Islet precursor cell (in vitro differentiated cells): ENCODE measurements at regions not wholly inside any gene's neighbourhood (a gene's known extent, or its start where the extent isn't known, plus 50 kb on each side); places are given as distances from the start of the nearest gene placed in this dataset.
"Not testable (repeated sequence)": the region's sequence is repeated elsewhere in the genome, so short reads cannot be mapped to it uniquely, and the experiment has no call there.

Experiments
- DNase-seq: peaks from one replicate; pipeline ENCODE4 v3.0.0-alpha.2; 2018

DNA sequence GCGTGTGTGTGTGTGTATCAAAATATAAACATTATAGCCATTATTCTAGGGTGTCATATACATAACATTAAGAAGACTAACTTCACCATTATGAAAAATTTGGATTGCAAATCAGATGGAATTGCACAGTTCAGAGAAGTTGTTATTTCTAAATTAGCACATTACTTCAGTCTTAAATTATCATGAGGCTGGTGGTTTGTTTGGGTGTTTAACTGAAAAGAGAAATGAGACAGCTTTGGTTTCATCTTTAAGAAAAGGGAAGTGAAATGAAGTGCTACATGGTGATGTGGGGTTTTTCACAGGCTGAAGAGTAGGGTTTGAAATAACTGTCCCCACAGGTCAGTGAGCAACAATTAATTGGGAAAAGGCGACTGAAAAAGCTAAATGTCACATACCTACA lies 161.2 kb upstream of the XIRP2 start:
- DNase-seq, result no peak

DNA sequence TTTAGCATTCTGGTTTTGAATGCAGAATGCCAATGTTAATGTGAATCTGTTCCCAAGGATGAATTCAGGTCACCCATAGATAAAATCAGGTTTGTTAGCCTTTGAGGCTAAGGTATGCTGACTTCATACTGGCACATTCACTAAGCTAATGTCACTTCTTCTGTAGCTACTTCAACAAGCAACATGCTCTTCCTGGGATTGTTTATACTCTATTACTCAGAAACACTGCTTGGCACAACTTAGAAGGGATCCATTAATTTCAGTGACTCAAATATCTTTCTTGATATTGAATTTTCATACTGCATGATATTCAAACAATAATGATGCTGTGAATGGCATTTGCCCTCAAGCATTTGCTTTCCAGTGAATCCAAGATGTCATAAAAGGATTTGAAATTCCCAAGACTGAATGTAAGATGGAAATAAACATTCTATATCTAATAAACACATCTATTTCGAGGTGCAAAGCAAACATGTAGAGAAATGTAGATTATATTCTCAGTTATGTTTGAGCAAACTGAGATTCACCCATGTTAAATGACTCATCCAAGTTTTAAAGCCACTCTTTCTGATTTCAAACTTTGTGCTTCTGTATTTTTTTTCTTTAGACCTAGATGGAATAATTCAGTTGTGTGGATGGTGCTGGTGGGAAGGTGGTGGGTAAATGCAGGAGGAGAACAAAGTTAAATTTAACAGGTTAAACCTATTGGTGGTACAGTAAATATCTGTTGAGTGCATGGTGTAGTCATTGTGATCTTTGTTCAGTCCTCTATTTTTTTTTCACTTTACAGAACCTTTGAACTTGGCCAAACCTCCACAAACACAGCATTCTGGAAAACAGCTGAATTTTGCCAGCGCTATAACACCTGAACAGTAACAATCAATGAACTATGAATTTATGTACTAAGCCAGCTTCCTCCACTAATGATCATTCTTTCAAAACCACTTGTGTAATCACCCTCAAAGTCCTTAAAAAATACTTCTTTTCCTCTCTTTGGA lies 162.1 kb upstream of the XIRP2 start:
- no peak for DNase-seq

DNA sequence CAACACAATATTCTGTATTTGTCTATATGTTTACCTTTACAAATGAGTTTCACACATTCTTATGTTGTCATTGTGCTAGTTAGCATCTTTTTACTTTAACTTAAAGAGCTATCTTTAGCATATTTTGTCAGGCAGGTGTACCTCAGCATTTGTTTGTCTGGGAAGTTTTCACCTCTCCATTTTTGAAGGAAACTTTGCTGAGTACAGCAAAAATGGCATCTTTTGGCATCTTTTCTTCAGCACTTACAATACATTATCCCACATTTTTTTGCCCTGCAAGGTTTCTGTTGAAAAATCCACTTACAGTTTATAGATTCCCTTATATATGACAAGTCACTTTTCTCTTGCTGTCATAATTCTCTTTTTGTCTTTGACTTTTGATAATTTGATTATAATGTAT lies 171.3 kb upstream of the XIRP2 start:
- no peak for DNase-seq

DNA sequence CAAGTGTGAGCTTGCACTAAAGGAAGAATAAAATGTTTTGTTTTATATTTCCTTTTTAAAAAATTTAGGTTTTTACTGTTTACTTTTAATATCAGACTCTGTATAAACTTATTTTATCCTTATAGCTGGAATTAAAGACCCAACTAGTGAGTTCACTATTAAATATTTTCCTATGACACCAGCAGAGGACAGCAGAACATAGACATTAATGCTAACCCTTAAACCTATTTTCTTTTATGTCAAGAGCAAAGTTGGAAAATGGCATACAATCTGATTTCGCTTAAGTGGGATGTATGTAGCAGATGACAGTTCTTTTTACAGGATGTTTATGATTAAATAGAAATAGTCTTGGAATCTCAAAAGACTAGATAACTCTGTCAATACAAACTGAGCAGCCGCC lies 188.2 kb upstream of the XIRP2 start:
- no peak for DNase-seq

DNA sequence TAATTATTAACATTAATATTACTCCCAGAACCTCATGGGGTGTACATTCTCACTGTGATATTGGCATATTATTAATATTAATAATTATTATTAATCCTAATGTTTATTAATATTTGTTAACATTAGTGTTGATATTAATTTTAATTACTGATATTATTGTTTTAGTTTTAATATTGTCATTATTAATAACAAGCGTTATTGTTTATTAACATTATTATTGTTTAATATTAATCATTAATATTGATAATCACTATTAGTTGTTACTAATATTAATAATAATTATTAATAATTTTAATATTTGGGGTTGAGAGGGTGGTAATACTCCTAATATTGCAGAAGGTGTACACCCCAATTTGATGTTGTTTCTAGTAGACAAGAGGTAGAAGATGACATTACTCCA lies 193.1 kb upstream of the XIRP2 start:
- no peak for DNase-seq

DNA sequence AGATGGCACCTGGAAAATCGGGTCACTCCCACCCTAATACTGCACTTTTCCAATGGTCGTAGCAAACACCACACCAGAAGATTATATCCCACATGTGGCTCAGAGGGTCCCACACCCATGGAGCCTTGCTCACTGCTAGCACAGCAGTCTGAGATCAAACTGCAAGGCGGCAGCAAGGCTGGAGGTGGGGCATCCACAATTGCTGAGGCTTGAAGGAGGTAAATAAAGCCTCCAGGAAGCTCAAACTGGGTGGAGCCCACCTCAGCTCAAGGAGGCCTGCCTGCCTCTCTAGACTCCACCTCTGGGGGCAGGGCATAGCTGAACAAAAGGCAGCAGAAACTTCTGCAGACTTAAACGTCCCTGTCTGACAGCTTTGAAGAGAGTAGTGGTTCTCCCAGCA lies 192.0 kb upstream of the SCN7A start:
- DNase-seq, result not testable (repeated sequence)

DNA sequence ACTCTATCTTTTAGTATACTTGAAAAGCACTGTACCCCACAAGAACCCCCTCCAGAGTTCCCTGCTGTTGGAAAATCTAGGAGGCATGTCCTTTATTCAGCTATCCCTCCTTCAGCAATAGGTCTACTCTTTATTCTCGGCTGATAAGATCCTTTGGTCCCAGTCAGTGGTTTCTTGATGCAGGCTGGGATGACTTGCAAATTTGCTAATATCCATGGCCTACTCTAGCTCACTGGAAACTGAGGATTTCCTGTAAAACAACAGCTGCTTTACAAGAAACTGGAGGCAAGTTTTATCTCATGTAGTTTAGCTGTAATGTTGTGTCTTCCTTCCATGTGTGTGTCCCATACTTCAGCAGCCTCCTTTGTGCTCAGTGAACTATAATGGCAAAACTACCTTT lies 183.9 kb upstream of the SCN7A start:
- DNase-seq, result no peak

DNA sequence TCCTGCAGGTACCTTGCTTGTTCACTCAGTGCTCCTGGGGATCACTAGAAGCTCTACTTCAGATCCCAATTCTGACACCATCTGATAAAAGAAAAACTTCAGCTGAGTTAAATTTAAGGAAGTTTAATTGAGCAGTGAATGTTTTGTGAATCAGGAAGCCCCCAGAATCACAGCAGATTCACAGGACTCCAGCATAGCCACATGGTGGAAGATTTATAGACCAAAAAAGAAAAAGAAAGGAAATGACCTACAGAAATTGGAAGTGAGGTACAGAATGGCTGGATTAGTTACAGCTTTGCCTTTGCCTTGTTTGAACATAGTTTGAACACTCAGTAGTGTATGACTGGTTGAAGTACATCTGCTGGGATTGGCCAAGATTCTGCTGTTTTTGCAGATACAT lies 182.7 kb upstream of the SCN7A start:
- DNase-seq, result no peak

DNA sequence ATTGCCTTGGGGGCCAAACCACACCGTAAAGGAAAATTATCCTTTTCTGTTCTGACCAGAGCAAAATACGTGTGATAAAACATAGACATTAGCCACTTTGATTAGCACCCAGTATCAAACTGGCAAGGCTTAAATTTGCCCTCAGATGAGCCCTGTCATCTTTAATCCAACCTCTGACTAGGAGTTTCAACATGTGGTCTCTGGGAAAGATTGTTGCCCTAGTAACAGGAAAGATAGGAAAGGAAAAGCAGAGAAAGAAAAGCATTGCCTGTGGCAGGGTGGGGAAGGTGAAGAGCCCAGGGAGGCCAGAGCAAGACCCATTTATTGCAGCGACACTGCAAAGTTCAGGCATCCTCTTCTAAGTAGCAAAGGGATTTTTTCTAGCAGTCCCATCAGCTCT lies 181.5 kb upstream of the SCN7A start:
- DNase-seq, result no peak

DNA sequence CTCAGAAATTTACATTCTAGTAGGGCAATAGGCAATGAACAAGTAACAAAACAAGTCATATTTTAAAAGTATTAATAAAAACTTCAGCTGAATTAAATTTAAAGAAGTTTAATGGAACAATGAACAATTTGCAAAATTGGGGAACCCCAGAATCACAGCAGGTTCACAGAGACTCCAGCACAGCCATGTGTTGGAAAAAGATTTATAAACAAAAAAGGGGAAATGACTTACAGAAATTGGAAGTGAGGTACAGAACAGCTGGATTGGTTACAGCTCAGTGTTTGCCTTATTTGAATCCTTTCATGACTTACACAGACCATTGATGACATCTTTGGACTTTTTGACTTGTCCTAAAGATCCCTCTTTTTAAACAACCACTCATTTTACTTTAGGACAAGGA lies 179.9 kb upstream of the SCN7A start:
- no peak for DNase-seq

DNA sequence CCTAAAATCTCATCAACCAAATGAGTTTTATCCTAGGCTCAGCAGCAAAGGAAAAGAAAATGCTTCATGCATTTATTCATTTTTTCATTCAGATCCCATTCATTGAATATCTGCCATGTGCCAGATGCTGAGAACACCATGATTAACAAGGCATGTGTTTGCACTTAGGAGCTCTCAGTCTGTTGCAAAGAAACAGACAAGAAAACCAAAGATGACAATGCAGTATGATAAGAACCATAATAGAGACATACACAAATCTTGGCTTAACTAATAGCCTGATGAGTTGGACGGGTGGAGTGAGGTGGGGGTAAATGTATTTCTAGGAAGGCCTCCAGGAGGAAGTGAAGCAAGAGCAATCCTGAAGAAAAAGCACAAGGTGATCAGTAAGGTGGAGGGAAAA lies 177.8 kb upstream of the SCN7A start:
- no peak for DNase-seq

DNA sequence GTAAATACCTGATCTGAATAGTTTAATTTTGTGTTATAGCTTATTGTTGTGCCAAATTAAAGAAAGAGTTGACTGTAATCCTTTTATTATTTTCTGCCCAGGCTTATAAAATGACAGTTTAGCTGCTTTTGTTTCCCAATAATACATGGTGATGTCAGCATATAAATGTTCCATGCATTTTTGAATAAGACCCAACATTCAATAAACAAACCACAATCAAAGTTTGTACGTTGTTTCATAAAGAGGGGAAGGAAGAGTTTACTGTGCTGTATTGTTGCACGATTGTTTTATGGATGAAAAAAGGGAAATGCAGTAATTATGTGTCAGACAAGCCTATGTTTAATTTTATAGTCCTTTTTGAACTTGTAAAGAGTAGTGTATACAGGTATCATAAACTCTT lies 177.2 kb upstream of the SCN7A start:
- no peak for DNase-seq

DNA sequence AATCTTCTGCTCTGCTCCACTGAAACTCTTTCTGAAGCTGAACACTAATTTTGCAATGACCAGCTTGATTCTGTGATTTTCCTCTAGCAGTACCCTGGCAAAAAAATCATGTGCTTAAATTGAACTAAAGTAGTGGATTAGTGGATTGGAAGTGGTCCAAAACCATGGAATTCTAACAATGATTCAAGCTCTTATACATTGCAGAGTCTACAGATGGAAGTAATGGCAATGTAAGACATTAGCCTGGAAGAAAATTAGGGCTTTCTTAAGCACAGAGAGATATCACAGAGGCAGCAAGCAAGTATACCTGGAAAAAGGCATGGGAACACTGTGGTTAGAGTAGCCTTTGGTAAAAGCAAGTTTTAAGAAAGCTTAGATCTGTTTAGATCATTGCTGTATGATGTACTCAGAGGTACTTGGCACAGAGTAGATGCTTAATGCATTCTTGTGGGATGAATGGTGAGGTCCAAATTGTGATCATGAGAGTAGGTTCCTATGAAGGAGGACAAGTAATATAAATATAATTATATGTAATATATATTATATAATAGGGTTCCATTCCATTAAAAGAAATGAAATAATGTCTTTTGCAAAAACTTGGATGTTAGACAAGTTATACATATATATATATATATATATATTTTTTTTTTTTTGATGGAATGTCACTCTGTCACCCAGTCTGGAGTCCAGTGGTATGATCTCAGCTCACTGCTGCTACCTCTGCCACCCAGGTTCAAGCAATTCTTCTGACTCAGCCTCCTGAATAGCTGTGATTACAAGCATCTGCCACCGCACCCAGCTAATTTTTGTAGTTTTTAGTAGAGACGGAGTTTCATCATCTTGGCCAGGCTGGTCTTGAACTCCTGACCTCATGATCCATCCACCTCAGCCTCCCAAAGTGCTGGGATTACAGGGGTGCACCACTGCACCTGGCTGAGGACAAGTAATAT lies 172.2 kb upstream of the SCN7A start:
- DNase-seq, result no peak

DNA sequence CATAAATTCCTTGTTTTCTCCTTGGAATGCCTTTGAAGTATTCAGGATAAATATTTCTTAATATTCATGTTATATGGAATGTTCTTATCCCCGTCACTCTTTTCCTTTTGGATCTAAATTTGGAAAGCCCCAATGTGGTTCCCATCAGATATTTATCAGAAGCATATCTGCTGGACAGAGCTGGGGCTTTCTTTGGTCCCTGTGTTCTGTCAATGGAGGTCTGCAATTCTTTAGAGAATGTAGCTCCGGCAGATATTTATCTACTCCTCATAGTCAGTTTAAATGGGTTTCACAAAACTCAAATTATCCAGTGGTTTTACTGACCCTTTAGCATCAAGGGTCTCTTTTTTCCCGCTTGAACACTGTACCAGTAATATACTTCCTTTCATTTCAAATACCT lies 167.8 kb upstream of the SCN7A start:
- DNase-seq, result no peak

DNA sequence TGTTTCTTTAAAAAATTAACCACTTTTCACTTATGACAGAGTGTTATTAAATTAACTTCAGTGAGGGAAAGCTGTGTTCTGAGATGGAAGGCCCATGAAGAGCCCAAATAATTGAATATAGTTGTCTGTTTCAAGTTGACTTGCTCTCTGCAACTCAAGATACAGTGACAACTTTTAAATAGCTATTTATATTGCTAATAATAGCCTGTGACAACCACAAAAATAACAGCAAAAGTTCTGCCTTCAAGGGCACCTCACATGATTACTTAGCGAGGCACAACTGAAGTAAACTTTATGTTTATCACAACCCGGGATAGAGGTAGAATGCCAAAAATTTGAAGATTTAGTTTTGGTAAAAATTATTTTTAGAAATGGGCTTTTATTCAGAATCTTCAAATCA lies 167.3 kb upstream of the SCN7A start:
- DNase-seq, result no peak

DNA sequence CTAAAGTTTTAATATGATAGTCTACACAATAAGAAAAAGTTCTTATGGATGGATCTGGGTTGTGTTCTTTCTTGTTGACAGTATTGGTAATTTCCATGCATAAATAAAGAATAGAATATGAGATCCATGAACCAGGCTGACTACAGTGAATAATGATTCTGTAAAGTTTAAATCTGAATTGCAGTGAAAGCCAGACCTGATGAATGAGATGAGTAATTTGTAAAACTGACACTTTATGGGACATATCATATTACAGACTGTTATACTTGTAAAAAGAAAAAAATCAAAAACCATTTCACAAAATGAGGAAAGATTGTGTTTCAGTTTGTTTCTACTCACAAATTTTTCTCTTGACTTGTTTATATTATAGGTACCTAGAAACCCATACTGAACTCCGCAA lies 164.9 kb upstream of the SCN7A start:
- no peak for DNase-seq

DNA sequence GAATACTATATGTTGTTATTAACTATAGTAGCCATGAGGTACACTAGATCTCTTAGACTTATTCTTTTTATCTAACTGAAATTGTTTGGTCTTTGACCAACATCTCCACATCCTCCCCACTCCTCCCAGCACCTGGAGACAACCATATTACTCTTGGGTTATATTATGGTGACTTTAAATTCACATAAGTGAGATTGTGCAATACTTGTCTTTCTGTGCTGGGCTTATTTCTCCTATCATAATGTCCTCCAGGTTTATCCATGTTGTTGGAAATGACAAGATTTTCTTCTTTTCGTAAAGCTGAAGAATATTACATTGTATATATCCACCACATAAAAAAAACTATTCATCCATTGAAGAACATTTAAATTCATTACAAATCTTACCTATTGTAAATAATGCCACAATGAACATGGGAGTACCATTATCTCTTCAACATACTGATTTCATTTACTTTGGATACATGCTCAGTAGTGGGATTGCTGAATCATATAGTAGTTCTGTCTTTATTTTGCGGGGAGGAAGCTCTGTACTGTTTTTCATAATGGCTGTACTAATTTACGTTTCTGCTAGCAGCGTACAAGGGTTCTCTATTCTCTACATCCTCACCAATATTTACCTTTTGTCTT lies 159.2 kb upstream of the SCN7A start:
- DNase-seq, result no peak

DNA sequence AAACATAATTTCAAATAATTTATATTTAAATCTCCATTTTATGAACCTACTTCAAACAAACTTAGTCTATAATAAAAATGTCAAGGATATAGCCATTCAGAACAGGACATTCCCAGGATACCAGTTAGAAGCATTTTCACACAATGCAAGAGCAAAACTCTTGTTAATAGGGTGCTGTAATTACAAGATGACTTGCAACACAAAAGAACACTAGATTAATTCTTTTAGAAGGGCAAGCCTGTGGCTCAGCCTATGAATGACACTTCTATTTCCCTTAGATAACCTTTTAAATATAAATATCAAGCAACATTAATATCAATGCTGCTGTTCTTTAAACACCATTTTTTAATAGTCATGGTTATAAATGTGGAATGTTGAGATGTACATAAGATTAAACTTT lies 157.9 kb upstream of the SCN7A start:
- DNase-seq, result no peak

DNA sequence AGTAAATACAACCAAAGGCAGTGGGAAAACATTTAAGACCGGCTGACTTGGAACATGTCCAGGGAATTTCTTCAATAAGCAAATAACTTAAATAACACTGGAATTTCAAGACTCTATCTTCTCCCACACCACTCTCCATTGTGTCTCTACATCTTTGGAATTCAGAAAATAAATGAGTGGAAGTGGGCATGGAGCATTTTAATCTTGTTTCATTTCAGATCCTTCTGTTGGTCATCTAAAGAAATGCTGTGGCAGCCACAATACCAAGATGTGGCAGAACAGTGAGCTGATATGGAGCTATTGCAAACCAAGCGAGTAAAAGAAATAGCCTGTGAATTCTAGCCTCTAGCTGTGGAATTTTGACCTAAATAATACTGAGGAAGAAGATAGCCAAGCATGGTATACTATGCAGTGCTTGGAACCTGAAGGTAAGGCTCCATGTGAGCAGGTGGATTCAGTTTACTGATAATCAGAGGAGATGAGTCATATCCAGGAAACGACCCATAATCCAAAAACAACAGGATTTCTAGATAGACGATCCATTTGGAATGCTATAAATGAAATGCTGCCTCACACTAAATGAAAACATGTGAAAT lies 157.1 kb upstream of the SCN7A start:
- DNase-seq, result no peak

DNA sequence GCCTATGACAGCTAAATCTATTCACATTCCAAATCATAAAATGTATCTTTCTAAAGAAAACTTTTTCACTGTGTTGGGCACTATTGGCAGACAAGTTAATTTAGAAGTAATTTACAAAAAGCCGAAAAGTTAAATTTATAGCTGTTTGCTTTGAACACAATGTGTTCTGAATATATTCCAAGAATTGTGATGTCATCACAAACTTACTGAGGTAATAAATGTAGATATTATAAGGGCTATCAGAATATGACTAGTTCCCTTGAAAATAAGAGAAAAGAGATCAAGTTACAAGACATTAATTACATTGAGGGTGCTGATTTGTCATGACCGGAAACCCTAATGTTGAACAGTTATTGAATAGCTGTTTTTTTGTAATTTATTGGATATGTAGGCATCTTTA lies 153.9 kb upstream of the SCN7A start:
- DNase-seq, result no peak

DNA sequence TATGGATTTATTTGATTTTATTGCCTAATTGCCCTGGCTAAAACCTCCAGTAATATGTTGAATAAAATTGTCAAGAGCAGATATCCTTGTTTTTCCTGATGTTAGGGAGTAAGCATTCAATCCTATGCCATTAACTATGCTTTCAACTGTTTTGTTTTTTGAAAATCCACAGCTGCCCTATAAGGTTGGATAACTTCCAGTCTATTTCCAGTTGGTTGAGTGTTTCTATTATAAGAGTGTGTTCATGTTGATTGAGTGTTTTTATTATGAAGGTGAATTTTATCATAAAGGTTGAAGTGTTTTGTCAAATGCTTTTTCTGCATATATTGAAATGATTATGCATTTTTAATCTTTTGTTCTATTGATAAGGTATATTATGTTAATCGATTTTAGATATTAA lies 149.9 kb upstream of the SCN7A start:
- no peak for DNase-seq

DNA sequence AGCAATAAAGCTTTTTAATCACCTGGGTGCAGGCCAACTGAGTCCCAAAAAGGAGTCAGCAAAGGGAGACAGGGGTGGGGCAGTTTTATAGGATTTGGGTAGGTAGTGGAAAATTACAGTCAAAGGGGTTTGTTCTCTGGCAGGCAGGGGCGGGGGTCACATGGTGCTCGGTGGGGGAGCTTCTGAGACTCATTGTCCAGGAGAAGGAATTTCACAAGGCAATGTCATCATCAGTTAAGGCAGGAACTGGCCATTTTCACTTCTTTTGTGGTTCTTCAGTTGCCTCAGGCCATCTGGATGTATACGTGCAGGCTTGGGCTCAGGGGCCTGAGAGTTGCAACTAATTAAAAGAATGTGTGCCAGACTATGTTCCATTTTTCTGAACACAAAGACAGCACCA lies 147.5 kb upstream of the SCN7A start:
- peak; percentile 66 for DNase-seq

DNA sequence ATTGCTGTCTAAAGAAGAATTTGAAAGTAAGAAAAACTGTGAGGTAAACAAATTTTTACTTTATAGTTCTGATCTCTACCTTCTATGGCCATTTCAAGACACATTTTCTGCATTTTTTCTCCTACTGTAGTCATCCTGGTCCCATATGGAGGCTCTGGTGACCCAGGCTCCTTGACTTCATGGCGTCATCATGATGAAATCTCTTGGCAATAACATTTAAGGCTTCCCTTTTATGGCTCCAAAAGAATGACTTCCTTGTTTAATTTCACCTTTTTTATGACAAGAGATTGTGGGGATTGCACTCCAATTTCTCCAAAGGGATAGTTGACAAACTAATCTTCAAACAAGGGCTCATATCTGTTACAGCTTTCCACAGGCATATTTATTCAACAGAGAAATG lies 143.0 kb upstream of the SCN7A start:
- no peak for DNase-seq
